HepG2 (cell line): ENCODE measurements at regions not wholly inside any gene's neighbourhood (a gene's known extent, or its start where the extent isn't known, plus 50 kb on each side); places are given as distances from the start of the nearest gene placed in this dataset.

Source experiments
- CBFB ChIP-seq: sonication (generic); formaldehyde crosslinking; IDR thresholded peaks from 2 replicates; pipeline ENCODE4 v1.4.0; 2020; ENCODE audit warnings: missing genetic modification reagents
- HES4 ChIP-seq: sonication (generic); formaldehyde crosslinking; IDR thresholded peaks from 2 replicates; pipeline ENCODE4 v1.9.0; 2021; ENCODE audit warnings: mild to moderate bottlenecking, missing genetic modification reagents, borderline replicate concordance
- POLR2AphosphoS2 ChIP-seq: IDR thresholded peaks from 2 replicates; pipeline ENCODE4 v1.6.1; 2011; ENCODE audit warnings: low read depth, low read length, improper control_type of control experiment
- TSC22D2 ChIP-seq: sonication (generic); formaldehyde crosslinking; IDR thresholded peaks from 2 replicates; pipeline ENCODE4 v1.5.1; 2020; ENCODE audit warnings: missing genetic modification reagents, mild to moderate bottlenecking, borderline replicate concordance
- ZBTB42 ChIP-seq: sonication (generic); formaldehyde crosslinking; IDR thresholded peaks from 2 replicates; pipeline ENCODE4 v1.5.0; 2020; ENCODE audit warnings: mild to moderate bottlenecking, missing genetic modification reagents
- ZFP36L1 ChIP-seq: sonication (generic); formaldehyde crosslinking; IDR thresholded peaks from 2 replicates; pipeline ENCODE4 v1.8.0; 2022; ENCODE audit warnings: mild to moderate bottlenecking, missing genetic modification reagents, moderate library complexity
- ZNF101 ChIP-seq: sonication (generic); formaldehyde crosslinking; IDR thresholded peaks from 2 replicates; pipeline ENCODE4 v1.4.0; 2020; ENCODE audit warnings: mild to moderate bottlenecking, low read depth, missing genetic modification reagents, borderline replicate concordance
- ZNF326 ChIP-seq: sonication (generic); formaldehyde crosslinking; IDR thresholded peaks from 2 replicates; pipeline ENCODE4 v1.4.0; 2020; ENCODE audit warnings: missing genetic modification reagents, borderline replicate concordance
- ZNF792 ChIP-seq: IDR thresholded peaks from 2 replicates; pipeline ENCODE4 v1.6.1; 2016
- TF ChIP-seq, protein P1 (sequence below): sonication (generic); formaldehyde crosslinking; IDR thresholded peaks from 2 replicates; pipeline ENCODE4; 2020; ENCODE audit warnings: missing genetic modification reagents, mild to moderate bottlenecking, borderline replicate concordance
- TF ChIP-seq, protein P2 (sequence below): sonication (generic); formaldehyde crosslinking; IDR thresholded peaks from 2 replicates; pipeline ENCODE4 v1.4.0; 2020; ENCODE audit warnings: low read depth, mild to moderate bottlenecking, missing genetic modification reagents
- TF ChIP-seq, protein P3 (sequence below): sonication (generic); formaldehyde crosslinking; IDR thresholded peaks from 2 replicates; pipeline ENCODE4 v1.4.0; 2020; ENCODE audit warnings: mild to moderate bottlenecking, missing genetic modification reagents, borderline replicate concordance
- TF ChIP-seq, protein P4 (sequence below): sonication (generic); formaldehyde crosslinking; IDR thresholded peaks from 2 replicates; pipeline ENCODE4 v1.5.1; 2020; ENCODE audit warnings: mild to moderate bottlenecking, missing genetic modification reagents, moderate library complexity
- TF ChIP-seq, protein P5 (sequence below): sonication (generic); formaldehyde crosslinking; IDR thresholded peaks from 2 replicates; pipeline ENCODE4 v1.4.0; 2020; ENCODE audit warnings: mild to moderate bottlenecking, missing genetic modification reagents

DNA sequence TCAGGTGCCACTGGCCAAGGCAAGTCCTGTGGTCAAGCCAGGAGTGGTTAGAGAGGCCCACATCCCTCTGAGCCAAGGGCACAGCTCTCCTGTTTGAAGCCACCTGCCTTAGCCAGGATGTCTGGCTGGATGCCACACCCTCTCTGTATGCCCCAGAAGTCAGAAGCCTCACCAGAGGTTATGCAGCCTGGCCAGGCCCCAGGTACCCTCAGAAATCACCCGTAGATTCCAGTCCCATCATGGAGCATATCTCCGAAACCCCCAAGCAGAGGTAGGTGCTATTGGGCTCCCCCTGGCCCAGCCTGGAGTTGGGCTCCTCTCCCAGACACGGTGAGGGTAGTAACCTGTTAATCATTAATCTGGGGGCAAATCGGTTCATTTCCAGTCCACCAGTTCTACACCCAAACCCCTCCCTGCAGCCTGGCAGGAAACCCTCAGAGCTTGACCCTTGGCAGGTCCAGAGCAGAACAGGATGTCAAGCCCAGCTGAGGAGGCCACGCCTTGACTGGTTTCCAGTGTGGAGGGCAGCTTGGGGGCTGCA lies 60.6 kb upstream of the TMEM97 start (continued):
- TF ChIP-seq, protein P1, sequence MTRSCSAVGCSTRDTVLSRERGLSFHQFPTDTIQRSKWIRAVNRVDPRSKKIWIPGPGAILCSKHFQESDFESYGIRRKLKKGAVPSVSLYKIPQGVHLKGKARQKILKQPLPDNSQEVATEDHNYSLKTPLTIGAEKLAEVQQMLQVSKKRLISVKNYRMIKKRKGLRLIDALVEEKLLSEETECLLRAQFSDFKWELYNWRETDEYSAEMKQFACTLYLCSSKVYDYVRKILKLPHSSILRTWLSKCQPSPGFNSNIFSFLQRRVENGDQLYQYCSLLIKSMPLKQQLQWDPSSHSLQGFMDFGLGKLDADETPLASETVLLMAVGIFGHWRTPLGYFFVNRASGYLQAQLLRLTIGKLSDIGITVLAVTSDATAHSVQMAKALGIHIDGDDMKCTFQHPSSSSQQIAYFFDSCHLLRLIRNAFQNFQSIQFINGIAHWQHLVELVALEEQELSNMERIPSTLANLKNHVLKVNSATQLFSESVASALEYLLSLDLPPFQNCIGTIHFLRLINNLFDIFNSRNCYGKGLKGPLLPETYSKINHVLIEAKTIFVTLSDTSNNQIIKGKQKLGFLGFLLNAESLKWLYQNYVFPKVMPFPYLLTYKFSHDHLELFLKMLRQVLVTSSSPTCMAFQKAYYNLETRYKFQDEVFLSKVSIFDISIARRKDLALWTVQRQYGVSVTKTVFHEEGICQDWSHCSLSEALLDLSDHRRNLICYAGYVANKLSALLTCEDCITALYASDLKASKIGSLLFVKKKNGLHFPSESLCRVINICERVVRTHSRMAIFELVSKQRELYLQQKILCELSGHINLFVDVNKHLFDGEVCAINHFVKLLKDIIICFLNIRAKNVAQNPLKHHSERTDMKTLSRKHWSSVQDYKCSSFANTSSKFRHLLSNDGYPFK (CRISPR knock-in tag): no peak
- TF ChIP-seq HES4 (CRISPR knock-in tag) (no peak), ZNF326 (CRISPR knock-in tag) (no peak), ZNF101 (no peak), POLR2AphosphoS2 (no peak), ZFP36L1 (no peak), TSC22D2 (CRISPR knock-in tag) (no peak), ZNF792 (no peak), CBFB (CRISPR knock-in tag) (no peak), ZBTB42 (CRISPR knock-in tag) (no peak)
- TF ChIP-seq, protein P2, sequence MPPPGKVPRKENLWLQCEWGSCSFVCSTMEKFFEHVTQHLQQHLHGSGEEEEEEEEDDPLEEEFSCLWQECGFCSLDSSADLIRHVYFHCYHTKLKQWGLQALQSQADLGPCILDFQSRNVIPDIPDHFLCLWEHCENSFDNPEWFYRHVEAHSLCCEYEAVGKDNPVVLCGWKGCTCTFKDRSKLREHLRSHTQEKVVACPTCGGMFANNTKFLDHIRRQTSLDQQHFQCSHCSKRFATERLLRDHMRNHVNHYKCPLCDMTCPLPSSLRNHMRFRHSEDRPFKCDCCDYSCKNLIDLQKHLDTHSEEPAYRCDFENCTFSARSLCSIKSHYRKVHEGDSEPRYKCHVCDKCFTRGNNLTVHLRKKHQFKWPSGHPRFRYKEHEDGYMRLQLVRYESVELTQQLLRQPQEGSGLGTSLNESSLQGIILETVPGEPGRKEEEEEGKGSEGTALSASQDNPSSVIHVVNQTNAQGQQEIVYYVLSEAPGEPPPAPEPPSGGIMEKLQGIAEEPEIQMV (CRISPR knock-in tag): no peak
- TF ChIP-seq, protein P3, sequence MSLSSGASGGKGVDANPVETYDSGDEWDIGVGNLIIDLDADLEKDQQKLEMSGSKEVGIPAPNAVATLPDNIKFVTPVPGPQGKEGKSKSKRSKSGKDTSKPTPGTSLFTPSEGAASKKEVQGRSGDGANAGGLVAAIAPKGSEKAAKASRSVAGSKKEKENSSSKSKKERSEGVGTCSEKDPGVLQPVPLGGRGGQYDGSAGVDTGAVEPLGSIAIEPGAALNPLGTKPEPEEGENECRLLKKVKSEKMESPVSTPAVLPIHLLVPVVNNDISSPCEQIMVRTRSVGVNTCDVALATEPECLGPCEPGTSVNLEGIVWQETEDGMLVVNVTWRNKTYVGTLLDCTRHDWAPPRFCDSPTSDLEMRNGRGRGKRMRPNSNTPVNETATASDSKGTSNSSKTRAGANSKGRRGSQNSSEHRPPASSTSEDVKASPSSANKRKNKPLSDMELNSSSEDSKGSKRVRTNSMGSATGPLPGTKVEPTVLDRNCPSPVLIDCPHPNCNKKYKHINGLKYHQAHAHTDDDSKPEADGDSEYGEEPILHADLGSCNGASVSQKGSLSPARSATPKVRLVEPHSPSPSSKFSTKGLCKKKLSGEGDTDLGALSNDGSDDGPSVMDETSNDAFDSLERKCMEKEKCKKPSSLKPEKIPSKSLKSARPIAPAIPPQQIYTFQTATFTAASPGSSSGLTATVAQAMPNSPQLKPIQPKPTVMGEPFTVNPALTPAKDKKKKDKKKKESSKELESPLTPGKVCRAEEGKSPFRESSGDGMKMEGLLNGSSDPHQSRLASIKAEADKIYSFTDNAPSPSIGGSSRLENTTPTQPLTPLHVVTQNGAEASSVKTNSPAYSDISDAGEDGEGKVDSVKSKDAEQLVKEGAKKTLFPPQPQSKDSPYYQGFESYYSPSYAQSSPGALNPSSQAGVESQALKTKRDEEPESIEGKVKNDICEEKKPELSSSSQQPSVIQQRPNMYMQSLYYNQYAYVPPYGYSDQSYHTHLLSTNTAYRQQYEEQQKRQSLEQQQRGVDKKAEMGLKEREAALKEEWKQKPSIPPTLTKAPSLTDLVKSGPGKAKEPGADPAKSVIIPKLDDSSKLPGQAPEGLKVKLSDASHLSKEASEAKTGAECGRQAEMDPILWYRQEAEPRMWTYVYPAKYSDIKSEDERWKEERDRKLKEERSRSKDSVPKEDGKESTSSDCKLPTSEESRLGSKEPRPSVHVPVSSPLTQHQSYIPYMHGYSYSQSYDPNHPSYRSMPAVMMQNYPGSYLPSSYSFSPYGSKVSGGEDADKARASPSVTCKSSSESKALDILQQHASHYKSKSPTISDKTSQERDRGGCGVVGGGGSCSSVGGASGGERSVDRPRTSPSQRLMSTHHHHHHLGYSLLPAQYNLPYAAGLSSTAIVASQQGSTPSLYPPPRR (CRISPR knock-in tag): peak; percentile 16; the same call in 1 of the 2 replicates
- TF ChIP-seq, protein P4, sequence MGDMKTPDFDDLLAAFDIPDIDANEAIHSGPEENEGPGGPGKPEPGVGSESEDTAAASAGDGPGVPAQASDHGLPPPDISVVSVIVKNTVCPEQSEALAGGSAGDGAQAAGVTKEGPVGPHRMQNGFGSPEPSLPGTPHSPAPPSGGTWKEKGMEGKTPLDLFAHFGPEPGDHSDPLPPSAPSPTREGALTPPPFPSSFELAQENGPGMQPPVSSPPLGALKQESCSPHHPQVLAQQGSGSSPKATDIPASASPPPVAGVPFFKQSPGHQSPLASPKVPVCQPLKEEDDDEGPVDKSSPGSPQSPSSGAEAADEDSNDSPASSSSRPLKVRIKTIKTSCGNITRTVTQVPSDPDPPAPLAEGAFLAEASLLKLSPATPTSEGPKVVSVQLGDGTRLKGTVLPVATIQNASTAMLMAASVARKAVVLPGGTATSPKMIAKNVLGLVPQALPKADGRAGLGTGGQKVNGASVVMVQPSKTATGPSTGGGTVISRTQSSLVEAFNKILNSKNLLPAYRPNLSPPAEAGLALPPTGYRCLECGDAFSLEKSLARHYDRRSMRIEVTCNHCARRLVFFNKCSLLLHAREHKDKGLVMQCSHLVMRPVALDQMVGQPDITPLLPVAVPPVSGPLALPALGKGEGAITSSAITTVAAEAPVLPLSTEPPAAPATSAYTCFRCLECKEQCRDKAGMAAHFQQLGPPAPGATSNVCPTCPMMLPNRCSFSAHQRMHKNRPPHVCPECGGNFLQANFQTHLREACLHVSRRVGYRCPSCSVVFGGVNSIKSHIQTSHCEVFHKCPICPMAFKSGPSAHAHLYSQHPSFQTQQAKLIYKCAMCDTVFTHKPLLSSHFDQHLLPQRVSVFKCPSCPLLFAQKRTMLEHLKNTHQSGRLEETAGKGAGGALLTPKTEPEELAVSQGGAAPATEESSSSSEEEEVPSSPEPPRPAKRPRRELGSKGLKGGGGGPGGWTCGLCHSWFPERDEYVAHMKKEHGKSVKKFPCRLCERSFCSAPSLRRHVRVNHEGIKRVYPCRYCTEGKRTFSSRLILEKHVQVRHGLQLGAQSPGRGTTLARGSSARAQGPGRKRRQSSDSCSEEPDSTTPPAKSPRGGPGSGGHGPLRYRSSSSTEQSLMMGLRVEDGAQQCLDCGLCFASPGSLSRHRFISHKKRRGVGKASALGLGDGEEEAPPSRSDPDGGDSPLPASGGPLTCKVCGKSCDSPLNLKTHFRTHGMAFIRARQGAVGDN (CRISPR knock-in tag): peak; percentile 56
- TF ChIP-seq, protein P5, sequence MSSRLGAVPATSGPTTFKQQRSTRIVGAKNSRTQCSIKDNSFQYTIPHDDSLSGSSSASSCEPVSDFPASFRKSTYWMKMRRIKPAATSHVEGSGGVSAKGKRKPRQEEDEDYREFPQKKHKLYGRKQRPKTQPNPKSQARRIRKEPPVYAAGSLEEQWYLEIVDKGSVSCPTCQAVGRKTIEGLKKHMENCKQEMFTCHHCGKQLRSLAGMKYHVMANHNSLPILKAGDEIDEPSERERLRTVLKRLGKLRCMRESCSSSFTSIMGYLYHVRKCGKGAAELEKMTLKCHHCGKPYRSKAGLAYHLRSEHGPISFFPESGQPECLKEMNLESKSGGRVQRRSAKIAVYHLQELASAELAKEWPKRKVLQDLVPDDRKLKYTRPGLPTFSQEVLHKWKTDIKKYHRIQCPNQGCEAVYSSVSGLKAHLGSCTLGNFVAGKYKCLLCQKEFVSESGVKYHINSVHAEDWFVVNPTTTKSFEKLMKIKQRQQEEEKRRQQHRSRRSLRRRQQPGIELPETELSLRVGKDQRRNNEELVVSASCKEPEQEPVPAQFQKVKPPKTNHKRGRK (CRISPR knock-in tag): no peak
